Endodermal cell (in vitro differentiated cells): ENCODE measurements at regions not wholly inside any gene's neighbourhood (a gene's known extent, or its start where the extent isn't known, plus 50 kb on each side); places are given as distances from the start of the nearest gene placed in this dataset.

Experiments
- DNase-seq: peaks from one replicate; pipeline ENCODE4 v3.0.0-alpha.2; 2017
- H3K27ac ChIP-seq: 2 replicates; pipeline ENCODE4 v1.5.1; 2013; ENCODE audit warnings: mild to moderate bottlenecking, low read depth, low read length, moderate library complexity
- H3K27me3 ChIP-seq: 2 replicates; pipeline ENCODE4 v1.6.1; 2013; ENCODE audit warnings: mild to moderate bottlenecking, low read length, moderate library complexity; ENCODE audit not compliant: insufficient read depth, control insufficient read depth, poor library complexity, severe bottlenecking
- H3K36me3 ChIP-seq: 2 replicates; pipeline ENCODE4 v1.7.0; 2013; ENCODE audit warnings: mild to moderate bottlenecking, low read length, moderate library complexity; ENCODE audit not compliant: control insufficient read depth, insufficient read depth
- H3K4me1 ChIP-seq: one replicate; pipeline ENCODE4 v1.7.0; 2013; ENCODE audit warnings: low read length; ENCODE audit not compliant: control insufficient read depth, insufficient read depth
- H3K4me3 ChIP-seq: 2 replicates; pipeline ENCODE4 v1.5.1; 2013; ENCODE audit warnings: mild to moderate bottlenecking, low read length, moderate library complexity
- H3K9ac ChIP-seq: 2 replicates; pipeline ENCODE4 v1.6.1; 2013; ENCODE audit warnings: mild to moderate bottlenecking, low read length, moderate library complexity; ENCODE audit not compliant: poor library complexity, severe bottlenecking; ENCODE audit errors: extremely low read depth
- H3K9me3 ChIP-seq: 2 replicates; pipeline ENCODE4 v1.6.1; 2013; ENCODE audit warnings: mild to moderate bottlenecking, low read length, moderate library complexity; ENCODE audit not compliant: control insufficient read depth
- H3K27ac Mint-ChIP-seq: 2 replicates; pipeline ENCODE4 v1.8.0; 2020; ENCODE audit warnings: mixed read lengths
- H3K27me3 Mint-ChIP-seq: 2 replicates; pipeline ENCODE4 v1.8.0; 2021; ENCODE audit warnings: mild to moderate bottlenecking, mixed read lengths; ENCODE audit not compliant: insufficient read depth
- H3K36me3 Mint-ChIP-seq: 2 replicates; pipeline ENCODE4 v1.8.0; 2020; ENCODE audit warnings: low read depth, mixed read lengths
- H3K4me1 Mint-ChIP-seq: 2 replicates; pipeline ENCODE4 v1.8.0; 2020; ENCODE audit warnings: mixed read lengths
- H3K4me3 Mint-ChIP-seq: 2 replicates; pipeline ENCODE4 v1.8.0; 2020; ENCODE audit warnings: mild to moderate bottlenecking, moderate library complexity, mixed read lengths
- H3K9me3 Mint-ChIP-seq: 2 replicates; pipeline ENCODE4 v1.8.0; 2020; ENCODE audit warnings: mild to moderate bottlenecking, mixed read lengths
- WGBS, 2 experiments: methylation state at CpG; one replicate each; pipeline versions ENCODE4 v1.1.5 to v1.1.7; 2013; ENCODE audit warnings: missing lambda C conversion rate in 2 of 2, mixed read lengths in 1 of 2; ENCODE audit not compliant: insufficient coverage in 1 of 2, insufficient read length in 1 of 2; 5-methylcytosine and 5-hydroxymethylcytosine counted together
- TF ChIP-seq, protein P1 (sequence below): fragments of 200-600 bp; sonication (generic); conservative IDR thresholded peaks from 2 replicates; pipeline ENCODE4 v1.5.0; 2021; ENCODE audit warnings: antibody characterized with exemption, mild to moderate bottlenecking

DNA sequence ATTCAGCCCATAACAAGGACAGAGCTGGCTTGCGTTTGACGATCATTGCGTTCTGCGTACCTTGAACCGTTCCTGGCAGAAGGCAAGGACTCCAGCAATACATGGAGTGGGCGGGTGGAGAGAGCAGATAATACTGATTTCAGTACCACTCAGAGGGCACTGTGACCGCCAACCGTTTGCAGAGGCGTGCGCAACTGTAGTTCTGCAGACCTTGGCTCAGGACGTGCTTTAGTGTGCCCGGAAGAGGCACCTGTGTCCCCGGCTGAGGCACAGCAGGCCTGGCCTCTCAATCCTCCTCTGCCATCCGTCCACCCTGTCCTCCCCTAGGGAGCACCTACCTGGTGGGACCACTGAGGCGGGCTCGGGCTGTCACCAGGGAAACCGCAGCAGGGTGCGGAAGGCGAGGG is 117.6 kb upstream of the USP29 start:
- no peaks in the 10 kb centered on the region for H3K4me1 ChIP-seq
- H3K27ac ChIP-seq: no peak overlapping the region
- H3K36me3 ChIP-seq: no peaks in the 10 kb centered on the region
- DNase-seq: no peak
- no peak overlapping the region for H3K27ac Mint-ChIP-seq
- TF ChIP-seq, protein P1, sequence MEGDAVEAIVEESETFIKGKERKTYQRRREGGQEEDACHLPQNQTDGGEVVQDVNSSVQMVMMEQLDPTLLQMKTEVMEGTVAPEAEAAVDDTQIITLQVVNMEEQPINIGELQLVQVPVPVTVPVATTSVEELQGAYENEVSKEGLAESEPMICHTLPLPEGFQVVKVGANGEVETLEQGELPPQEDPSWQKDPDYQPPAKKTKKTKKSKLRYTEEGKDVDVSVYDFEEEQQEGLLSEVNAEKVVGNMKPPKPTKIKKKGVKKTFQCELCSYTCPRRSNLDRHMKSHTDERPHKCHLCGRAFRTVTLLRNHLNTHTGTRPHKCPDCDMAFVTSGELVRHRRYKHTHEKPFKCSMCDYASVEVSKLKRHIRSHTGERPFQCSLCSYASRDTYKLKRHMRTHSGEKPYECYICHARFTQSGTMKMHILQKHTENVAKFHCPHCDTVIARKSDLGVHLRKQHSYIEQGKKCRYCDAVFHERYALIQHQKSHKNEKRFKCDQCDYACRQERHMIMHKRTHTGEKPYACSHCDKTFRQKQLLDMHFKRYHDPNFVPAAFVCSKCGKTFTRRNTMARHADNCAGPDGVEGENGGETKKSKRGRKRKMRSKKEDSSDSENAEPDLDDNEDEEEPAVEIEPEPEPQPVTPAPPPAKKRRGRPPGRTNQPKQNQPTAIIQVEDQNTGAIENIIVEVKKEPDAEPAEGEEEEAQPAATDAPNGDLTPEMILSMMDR: no peak
- no peaks in the 10 kb centered on the region for H3K27me3 ChIP-seq
- no peak overlapping the region for H3K9ac ChIP-seq
- peaks cover 80% of the 10 kb centered on the region for H3K9me3 Mint-ChIP-seq
- H3K4me3 ChIP-seq: no peak overlapping the region
- no peaks in the 10 kb centered on the region for H3K27me3 Mint-ChIP-seq
- H3K4me1 Mint-ChIP-seq: no peaks in the 10 kb centered on the region
- 86 to 88% methylated on average over 13 to 18 of the region's 19 CpGs for WGBS, 2 experiments
- peaks cover 53% of the 10 kb centered on the region for H3K9me3 ChIP-seq
- H3K36me3 Mint-ChIP-seq: peaks cover 4% of the 10 kb centered on the region
- H3K4me3 Mint-ChIP-seq: no peak overlapping the region

DNA sequence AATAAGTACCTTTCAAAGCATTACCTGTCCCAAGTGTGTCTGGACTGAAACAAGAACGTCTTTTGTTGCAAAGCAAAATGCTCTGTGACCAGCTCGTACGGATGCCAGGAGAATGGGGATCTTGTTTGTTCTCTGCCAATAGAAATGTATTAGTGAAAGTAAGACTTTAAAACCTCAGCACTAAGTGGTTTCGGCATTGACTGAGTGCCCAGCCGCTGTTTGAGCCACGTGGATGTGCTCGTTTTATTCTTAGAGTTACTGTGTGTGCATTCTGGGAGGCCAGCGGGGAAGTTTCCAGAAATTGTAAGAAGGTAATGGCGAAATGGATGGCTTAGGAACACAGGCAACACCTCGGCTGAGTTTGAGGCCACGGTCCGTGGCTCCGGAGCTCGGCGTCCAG is 117.1 kb upstream of the USP29 start:
- Histone ChIP-seq H3K9ac (no peak overlapping the region), H3K27ac (no peak overlapping the region), H3K27me3 (no peaks in the 10 kb centered on the region), H3K9me3 (peaks cover 52% of the 10 kb centered on the region), H3K4me3 (no peak overlapping the region), H3K4me1 (no peaks in the 10 kb centered on the region), H3K36me3 (no peaks in the 10 kb centered on the region)
- WGBS, 2 experiments: 82 to 83% methylated on average over 13 to 15 of the region's 15 CpGs
- H3K27ac Mint-ChIP-seq: no peak overlapping the region
- no peaks in the 10 kb centered on the region for H3K4me1 Mint-ChIP-seq
- peaks cover 4% of the 10 kb centered on the region for H3K36me3 Mint-ChIP-seq
- H3K4me3 Mint-ChIP-seq: no peak overlapping the region
- no peak for DNase-seq
- H3K27me3 Mint-ChIP-seq: no peaks in the 10 kb centered on the region
- peaks cover 80% of the 10 kb centered on the region for H3K9me3 Mint-ChIP-seq
- TF ChIP-seq, protein P1: no peak

DNA sequence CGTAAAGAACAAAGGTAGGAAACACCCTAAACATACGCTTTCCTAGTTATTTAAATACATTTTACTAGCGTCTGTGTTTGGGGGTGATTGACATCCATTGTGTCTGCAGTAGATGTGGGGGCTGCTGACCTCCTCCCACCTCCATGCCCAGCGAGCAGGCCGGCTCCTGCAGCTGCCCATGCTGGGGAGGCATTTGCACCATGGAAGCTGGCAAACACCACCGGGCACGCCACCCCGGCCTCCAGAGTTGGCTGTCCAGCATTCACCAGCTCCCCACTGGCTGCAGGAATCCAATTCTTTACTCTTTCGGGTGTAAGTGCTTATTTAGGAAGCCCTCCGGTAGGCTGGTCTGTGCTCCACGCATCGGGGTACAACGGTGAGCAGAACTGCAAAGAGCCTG is 115.4 kb upstream of the USP29 start:
- Histone ChIP-seq H3K36me3 (no peaks in the 10 kb centered on the region), H3K27ac (no peak overlapping the region), H3K9me3 (peaks cover 46% of the 10 kb centered on the region), H3K4me3 (no peak overlapping the region), H3K27me3 (no peaks in the 10 kb centered on the region), H3K4me1 (no peaks in the 10 kb centered on the region), H3K9ac (no peak overlapping the region)
- no peaks in the 10 kb centered on the region for H3K27me3 Mint-ChIP-seq
- H3K9me3 Mint-ChIP-seq: peaks cover 84% of the 10 kb centered on the region
- no peak for DNase-seq
- no peak overlapping the region for H3K27ac Mint-ChIP-seq
- 91 to 92% methylated on average over 8 to 10 of the region's 13 CpGs for WGBS, 2 experiments
- no peak overlapping the region for H3K4me3 Mint-ChIP-seq
- TF ChIP-seq, protein P1: no peak
- peaks cover 4% of the 10 kb centered on the region for H3K36me3 Mint-ChIP-seq
- H3K4me1 Mint-ChIP-seq: no peaks in the 10 kb centered on the region
